MM.1S (cell line): ENCODE measurements at regions not wholly inside any gene's neighbourhood (a gene's known extent, or its start where the extent isn't known, plus 50 kb on each side); places are given as distances from the start of the nearest gene placed in this dataset.
"Not testable (repeated sequence)": the region's sequence is repeated elsewhere in the genome, so short reads cannot be mapped to it uniquely, and the experiment has no call there.

ENCODE experiments used
- DNase-seq: peaks from one replicate; pipeline ENCODE4 v3.0.0-alpha.2; 2015
- H2AFZ ChIP-seq: fragments of 300-600 bp; sonication (generic); 2 replicates; pipeline ENCODE4 v1.6.0; 2016; ENCODE audit warnings: antibody characterized with exemption, low read length
- H3F3A ChIP-seq: fragments of 300-600 bp; sonication (generic); 2 replicates; pipeline ENCODE4 v1.6.1; 2016; ENCODE audit warnings: mild to moderate bottlenecking, antibody characterized with exemption, low read length, moderate library complexity, mixed read lengths; ENCODE audit not compliant: insufficient read depth
- H3K27ac ChIP-seq: fragments of 300-600 bp; sonication (generic); 2 replicates; pipeline ENCODE4 v1.5.1; 2016; ENCODE audit warnings: mild to moderate bottlenecking, low read length
- H3K27me3 ChIP-seq: fragments of 300-600 bp; sonication (generic); replicated peaks from 2 replicates; pipeline ENCODE4 v1.6.0; 2016; ENCODE audit warnings: low read length; ENCODE audit not compliant: insufficient read depth
- H3K36me3 ChIP-seq: fragments of 300-600 bp; sonication (generic); replicated peaks from 2 replicates; pipeline ENCODE4 v1.6.1; 2016; ENCODE audit warnings: mild to moderate bottlenecking, low read length, mixed read lengths; ENCODE audit not compliant: insufficient read depth
- H3K4me1 ChIP-seq: fragments of 300-600 bp; sonication (generic); 2 replicates; pipeline ENCODE4 v1.6.1; 2016; ENCODE audit warnings: low read length, mixed read lengths
- H3K4me2 ChIP-seq: fragments of 300-600 bp; sonication (generic); 2 replicates; pipeline ENCODE4 v1.6.0; 2016; ENCODE audit warnings: low read depth, low read length
- H3K4me3 ChIP-seq: fragments of 300-600 bp; sonication (generic); 2 replicates; pipeline ENCODE4 v1.5.1; 2016; ENCODE audit warnings: low read length, mixed read lengths
- H3K79me2 ChIP-seq: fragments of 300-600 bp; sonication (generic); 2 replicates; pipeline ENCODE4 v1.6.1; 2016; ENCODE audit warnings: mixed run types, low read length, mixed read lengths
- H3K9ac ChIP-seq: fragments of 300-600 bp; sonication (generic); 2 replicates; pipeline ENCODE4 v1.6.1; 2016; ENCODE audit warnings: low read length, mixed read lengths
- H3K9me2 ChIP-seq: fragments of 300-600 bp; sonication (generic); replicated peaks from 2 replicates; pipeline ENCODE4 v1.6.1; 2016; ENCODE audit warnings: mild to moderate bottlenecking, low read length, mixed read lengths; ENCODE audit not compliant: insufficient read depth
- H3K9me3 ChIP-seq: fragments of 300-600 bp; sonication (generic); replicated peaks from 2 replicates; pipeline ENCODE4 v1.6.1; 2016; ENCODE audit warnings: mild to moderate bottlenecking, low read length, mixed read lengths; ENCODE audit not compliant: insufficient read depth
- H4K20me1 ChIP-seq: fragments of 300-600 bp; sonication (generic); 2 replicates; pipeline ENCODE4 v1.6.1; 2016; ENCODE audit warnings: mild to moderate bottlenecking, low read length, moderate library complexity, mixed read lengths; ENCODE audit not compliant: insufficient read depth
- CTCF ChIP-seq: fragments of 300-600 bp; sonication (generic); IDR thresholded peaks from 2 replicates; pipeline ENCODE4 v1.5.1; 2016; ENCODE audit warnings: antibody characterized with exemption, low read length, mixed read lengths
- EZH2 ChIP-seq: fragments of 300-600 bp; sonication (generic); optimal IDR thresholded peaks from 2 replicates; pipeline ENCODE3; 2017; ENCODE audit warnings: low read depth, mild to moderate bottlenecking, antibody characterized with exemption, low read length, mixed read lengths
- EZH2phosphoT487 ChIP-seq: fragments of 300-600 bp; sonication (generic); IDR thresholded peaks from 2 replicates; pipeline ENCODE4 v1.6.1; 2018; ENCODE audit warnings: antibody characterized with exemption, low read length

GRCh38 chr3:8050283-8050682 lies 451.3 kb upstream of the LMCD1 start:
- no peak overlapping the region for H3K27ac ChIP-seq

GRCh38 chr3:8052659-8053058 lies 449.0 kb upstream of the LMCD1 start:
- Histone ChIP-seq H3K27ac (no peak overlapping the region), H3K9me2 (no peaks in the 10 kb centered on the region), H3K79me2 (no peaks in the 10 kb centered on the region), H3K9me3 (no peaks in the 10 kb centered on the region), H3K9ac (no peak overlapping the region), H4K20me1 (no peaks in the 10 kb centered on the region), H3F3A (no peaks in the 10 kb centered on the region), H3K4me2 (no peak overlapping the region), H3K36me3 (no peaks in the 10 kb centered on the region), H2AFZ (no peak overlapping the region), H3K4me1 (no peaks in the 10 kb centered on the region), H3K27me3 (no peaks in the 10 kb centered on the region), H3K4me3 (no peak overlapping the region)
- DNase-seq = no peak
- no peak for TF ChIP-seq EZH2phosphoT487

More at GRCh38 chr3:8050283-8050682, 451.3 kb upstream of the LMCD1 start:
- H3K9ac ChIP-seq = no peak overlapping the region
- no peaks in the 10 kb centered on the region for H3K4me1 ChIP-seq
- no peaks in the 10 kb centered on the region for H3K9me2 ChIP-seq
- H3K9me3 ChIP-seq = no peaks in the 10 kb centered on the region
- no peaks in the 10 kb centered on the region for H3K27me3 ChIP-seq
- H3F3A ChIP-seq = no peaks in the 10 kb centered on the region
- no peak overlapping the region for H3K4me2 ChIP-seq
- H3K4me3 ChIP-seq = no peak overlapping the region
- no peaks in the 10 kb centered on the region for H3K79me2 ChIP-seq
- H4K20me1 ChIP-seq = no peaks in the 10 kb centered on the region
- TF ChIP-seq CTCF (no peak), EZH2phosphoT487 (no peak), EZH2 (no peak)
- H3K36me3 ChIP-seq = no peaks in the 10 kb centered on the region
- DNase-seq = no peak
- H2AFZ ChIP-seq = no peak overlapping the region

- H3K4me1 ChIP-seq, H3K27ac ChIP-seq, H3K79me2 ChIP-seq, H3K9ac ChIP-seq, H3K27me3 ChIP-seq, H3K36me3 ChIP-seq, H3K9me2 ChIP-seq, H2AFZ ChIP-seq, H4K20me1 ChIP-seq, H3K4me2 ChIP-seq, H3K9me3 ChIP-seq, DNase-seq, H3K4me3 ChIP-seq, H3F3A ChIP-seq: not testable (repeated sequence)
Measured at GRCh38 chr3:8068135-8068534, 433.5 kb upstream of the LMCD1 start.

GRCh38 chr3:8069471-8069870 lies 432.2 kb upstream of the LMCD1 start:
- H4K20me1 ChIP-seq = no peaks in the 10 kb centered on the region
- H2AFZ ChIP-seq = no peak overlapping the region
- no peaks in the 10 kb centered on the region for H3K9me2 ChIP-seq
- H3K9me3 ChIP-seq = no peaks in the 10 kb centered on the region
- H3K4me3 ChIP-seq = no peak overlapping the region
- no peak overlapping the region for H3K4me2 ChIP-seq
- no peaks in the 10 kb centered on the region for H3K4me1 ChIP-seq
- no peak overlapping the region for H3K27ac ChIP-seq
- H3K9ac ChIP-seq = no peak overlapping the region
- no peaks in the 10 kb centered on the region for H3K36me3 ChIP-seq
- H3F3A ChIP-seq = no peaks in the 10 kb centered on the region
- DNase-seq = no peak
- TF ChIP-seq EZH2 = no peak
- no peak for TF ChIP-seq CTCF
- no peak for TF ChIP-seq EZH2phosphoT487
- no peaks in the 10 kb centered on the region for H3K79me2 ChIP-seq
- no peaks in the 10 kb centered on the region for H3K27me3 ChIP-seq
